Mesendoderm (in vitro differentiated cells): ENCODE measurements at regions not wholly inside any gene's neighbourhood (a gene's known extent, or its start where the extent isn't known, plus 50 kb on each side); places are given as distances from the start of the nearest gene placed in this dataset.

ENCODE experiments used
- DNase-seq: peaks from one replicate; pipeline ENCODE4 v3.0.0; 2013
- H2AK5ac ChIP-seq: 2 replicates; pipeline ENCODE4 v1.6.1; 2013; ENCODE audit warnings: low read length, inconsistent platforms
- H2BK120ac ChIP-seq: 2 replicates; pipeline ENCODE4 v1.6.1; 2013; ENCODE audit warnings: low read depth, mild to moderate bottlenecking, low read length, moderate library complexity, mixed read lengths
- H2BK15ac ChIP-seq: replicated peaks from 2 replicates; pipeline ENCODE4 v1.6.1; 2013; ENCODE audit warnings: low read depth, mild to moderate bottlenecking, moderate library complexity
- H2BK5ac ChIP-seq: 2 replicates; pipeline ENCODE4 v1.6.1; 2013; ENCODE audit warnings: low read length, inconsistent platforms
- H3K18ac ChIP-seq: 2 replicates; pipeline ENCODE4 v1.6.1; 2013; ENCODE audit warnings: mild to moderate bottlenecking, low read length, mixed read lengths
- H3K23ac ChIP-seq: one replicate; pipeline ENCODE4 v1.6.1; 2013; ENCODE audit warnings: low read length
- H3K27ac ChIP-seq: 2 replicates; pipeline ENCODE4 v1.5.1; 2013; ENCODE audit warnings: low read depth, mild to moderate bottlenecking, inconsistent platforms, low read length, moderate library complexity
- H3K27me3 ChIP-seq: 2 replicates; pipeline ENCODE4 v1.6.1; 2013; ENCODE audit warnings: low read length, control low read depth, mild to moderate bottlenecking, inconsistent platforms; ENCODE audit not compliant: insufficient read depth, poor library complexity
- H3K36me3 ChIP-seq: 2 replicates; pipeline ENCODE4 v1.6.1; 2013; ENCODE audit warnings: low read length, inconsistent platforms; ENCODE audit not compliant: control insufficient read depth, insufficient read depth
- H3K4ac ChIP-seq: one replicate; pipeline ENCODE4 v1.6.1; 2013; ENCODE audit warnings: low read depth, mild to moderate bottlenecking, low read length, moderate library complexity
- H3K4me1 ChIP-seq: 2 replicates; pipeline ENCODE4 v1.6.1; 2013; ENCODE audit warnings: low read depth, low read length, inconsistent platforms; ENCODE audit not compliant: control insufficient read depth
- H3K4me2 ChIP-seq: 2 replicates; pipeline ENCODE4 v1.6.1; 2013; ENCODE audit warnings: low read length
- H3K4me3 ChIP-seq: 2 replicates; pipeline ENCODE4 v1.5.1; 2013; ENCODE audit warnings: mild to moderate bottlenecking, low read length
- H3K56ac ChIP-seq: one replicate; pipeline ENCODE4 v1.6.1; 2013; ENCODE audit warnings: low read length
- H3K79me1 ChIP-seq: 2 replicates; pipeline ENCODE4 v1.6.1; 2013; ENCODE audit warnings: low read length, inconsistent platforms
- H3K79me2 ChIP-seq: 2 replicates; pipeline ENCODE4 v1.6.1; 2013; ENCODE audit warnings: mild to moderate bottlenecking, low read length; ENCODE audit not compliant: control insufficient read depth, insufficient read depth
- H3K9ac ChIP-seq: 2 replicates; pipeline ENCODE4 v1.6.1; 2013; ENCODE audit warnings: low read length, inconsistent platforms
- H4K5ac ChIP-seq: one replicate; pipeline ENCODE4 v1.6.1; 2013; ENCODE audit warnings: low read length
- H4K8ac ChIP-seq: one replicate; pipeline ENCODE4 v1.6.1; 2013; ENCODE audit warnings: low read depth, mild to moderate bottlenecking, control low read depth, low read length, moderate library complexity
- WGBS: extraction: QIAGEN DNeasy Blood & Tissue Kit; methylation state at CpG from one replicate; pipeline ENCODE4 v1.1.7; 2013; ENCODE audit warnings: low lambda C conversion rate, missing lambda C conversion rate; ENCODE audit not compliant: insufficient coverage; ENCODE audit errors: extremely low coverage; 5-methylcytosine and 5-hydroxymethylcytosine counted together

GRCh38 chr9:73906671-73907070, 590.5 kb upstream of the RORB start:
- no peak overlapping the region for H2BK120ac ChIP-seq
- H3K4me3 ChIP-seq: no peak overlapping the region
- no peaks in the 10 kb centered on the region for H3K27me3 ChIP-seq
- no peak overlapping the region for H3K27ac ChIP-seq
- H3K56ac ChIP-seq: no peak overlapping the region
- WGBS: no CpG with 5 or more reads among the region's 1 CpG
- H4K5ac ChIP-seq: no peak overlapping the region
- H3K9ac ChIP-seq: no peak overlapping the region
- no peak overlapping the region for H2BK15ac ChIP-seq
- H3K4me2 ChIP-seq: no peak overlapping the region
- H3K4me1 ChIP-seq: no peaks in the 10 kb centered on the region
- no peaks in the 10 kb centered on the region for H3K79me1 ChIP-seq
- no peak for DNase-seq
- H3K18ac ChIP-seq: no peak overlapping the region
- no peak overlapping the region for H2AK5ac ChIP-seq
- H3K79me2 ChIP-seq: no peaks in the 10 kb centered on the region
- no peak overlapping the region for H2BK5ac ChIP-seq
- H3K36me3 ChIP-seq: no peaks in the 10 kb centered on the region
- no peak overlapping the region for H4K8ac ChIP-seq
- H3K23ac ChIP-seq: no peak overlapping the region
- H3K4ac ChIP-seq: no peak overlapping the region

GRCh38 chr9:73911804-73912203, 585.3 kb upstream of the RORB start:
- no peak overlapping the region for H4K5ac ChIP-seq
- H3K4ac ChIP-seq: no peak overlapping the region
- H3K27ac ChIP-seq: no peak overlapping the region
- H2BK120ac ChIP-seq: no peak overlapping the region
- no peak for DNase-seq
- H3K56ac ChIP-seq: no peak overlapping the region
- H3K27me3 ChIP-seq: no peaks in the 10 kb centered on the region
- H3K36me3 ChIP-seq: no peaks in the 10 kb centered on the region
- no peaks in the 10 kb centered on the region for H3K4me1 ChIP-seq
- no CpG with 5 or more reads among the region's 3 CpGs for WGBS
- H3K9ac ChIP-seq: no peak overlapping the region
- H2BK5ac ChIP-seq: no peak overlapping the region
- H3K79me1 ChIP-seq: no peaks in the 10 kb centered on the region
- H3K79me2 ChIP-seq: no peaks in the 10 kb centered on the region
- no peak overlapping the region for H4K8ac ChIP-seq
- H3K18ac ChIP-seq: no peak overlapping the region
- H2AK5ac ChIP-seq: no peak overlapping the region
- no peak overlapping the region for H2BK15ac ChIP-seq
- H3K23ac ChIP-seq: no peak overlapping the region
- no peak overlapping the region for H3K4me3 ChIP-seq
- no peak overlapping the region for H3K4me2 ChIP-seq

- H2BK5ac ChIP-seq: no peak overlapping the region
- no peak overlapping the region for H2BK15ac ChIP-seq
- H3K4me3 ChIP-seq: no peak overlapping the region
- H3K56ac ChIP-seq: no peak overlapping the region
- no peaks in the 10 kb centered on the region for H3K79me2 ChIP-seq
- no CpG with 5 or more reads among the region's 6 CpGs for WGBS
- no peaks in the 10 kb centered on the region for H3K4me1 ChIP-seq
- no peak overlapping the region for H3K18ac ChIP-seq
- H2AK5ac ChIP-seq: no peak overlapping the region
- no peak overlapping the region for H4K8ac ChIP-seq
- no peak overlapping the region for H2BK120ac ChIP-seq
- H3K27me3 ChIP-seq: no peaks in the 10 kb centered on the region
- no peaks in the 10 kb centered on the region for H3K79me1 ChIP-seq
- no peak overlapping the region for H3K9ac ChIP-seq
- DNase-seq: peak; percentile 71
- no peak overlapping the region for H3K4ac ChIP-seq
- no peak overlapping the region for H3K27ac ChIP-seq
- H3K36me3 ChIP-seq: no peaks in the 10 kb centered on the region
- no peak overlapping the region for H3K23ac ChIP-seq
- no peak overlapping the region for H4K5ac ChIP-seq
- H3K4me2 ChIP-seq: no peak overlapping the region
Measured at GRCh38 chr9:73916016-73916673, 581.0 kb upstream of the RORB start.

- Histone ChIP-seq H3K9ac (no peak overlapping the region), H2BK5ac (no peak overlapping the region), H2AK5ac (no peak overlapping the region), H3K4me3 (no peak overlapping the region), H3K56ac (no peak overlapping the region), H3K36me3 (no peaks in the 10 kb centered on the region), H3K18ac (no peak overlapping the region), H3K4me1 (no peaks in the 10 kb centered on the region), H3K27me3 (no peaks in the 10 kb centered on the region), H3K23ac (no peak overlapping the region), H2BK15ac (no peak overlapping the region), H3K79me2 (no peaks in the 10 kb centered on the region), H2BK120ac (no peak overlapping the region), H3K27ac (no peak overlapping the region), H4K8ac (no peak overlapping the region), H3K4ac (no peak overlapping the region), H4K5ac (no peak overlapping the region), H3K79me1 (no peaks in the 10 kb centered on the region), H3K4me2 (no peak overlapping the region)
- no peak for DNase-seq
- WGBS: no CpG with 5 or more reads among the region's 3 CpGs
Measured at GRCh38 chr9:73919712-73920111, 577.4 kb upstream of the RORB start.

- WGBS: no CpG with 5 or more reads among the region's 4 CpGs
- H4K5ac ChIP-seq: no peak overlapping the region
- H3K4me3 ChIP-seq: no peak overlapping the region
- H2BK5ac ChIP-seq: no peak overlapping the region
- no peak overlapping the region for H3K27ac ChIP-seq
- H3K36me3 ChIP-seq: no peaks in the 10 kb centered on the region
- no peaks in the 10 kb centered on the region for H3K4me1 ChIP-seq
- no peak overlapping the region for H4K8ac ChIP-seq
- H3K79me1 ChIP-seq: no peaks in the 10 kb centered on the region
- no peak overlapping the region for H3K18ac ChIP-seq
- no peak overlapping the region for H2BK15ac ChIP-seq
- no peak overlapping the region for H3K9ac ChIP-seq
- no peak overlapping the region for H3K23ac ChIP-seq
- no peak overlapping the region for H2AK5ac ChIP-seq
- H3K79me2 ChIP-seq: no peaks in the 10 kb centered on the region
- no peak for DNase-seq
- no peak overlapping the region for H3K4ac ChIP-seq
- no peak overlapping the region for H2BK120ac ChIP-seq
- no peak overlapping the region for H3K56ac ChIP-seq
- no peaks in the 10 kb centered on the region for H3K27me3 ChIP-seq
- H3K4me2 ChIP-seq: no peak overlapping the region
Measured at GRCh38 chr9:73923796-73924195, 573.3 kb upstream of the RORB start.

- no peaks in the 10 kb centered on the region for H3K79me2 ChIP-seq
- H3K4me3 ChIP-seq: no peak overlapping the region
- no CpG with 5 or more reads among the region's 4 CpGs for WGBS
- DNase-seq: no peak
- no peaks in the 10 kb centered on the region for H3K27me3 ChIP-seq
- H4K8ac ChIP-seq: no peak overlapping the region
- H3K79me1 ChIP-seq: no peaks in the 10 kb centered on the region
- no peaks in the 10 kb centered on the region for H3K36me3 ChIP-seq
- H3K4me1 ChIP-seq: no peaks in the 10 kb centered on the region
- H3K23ac ChIP-seq: no peak overlapping the region
- no peak overlapping the region for H3K4ac ChIP-seq
- no peak overlapping the region for H3K18ac ChIP-seq
- no peak overlapping the region for H3K27ac ChIP-seq
- H2AK5ac ChIP-seq: no peak overlapping the region
- H2BK5ac ChIP-seq: no peak overlapping the region
- H3K4me2 ChIP-seq: no peak overlapping the region
- H4K5ac ChIP-seq: no peak overlapping the region
- no peak overlapping the region for H2BK120ac ChIP-seq
- H3K9ac ChIP-seq: no peak overlapping the region
- H2BK15ac ChIP-seq: no peak overlapping the region
- no peak overlapping the region for H3K56ac ChIP-seq
Measured at GRCh38 chr9:73951147-73951546, 546.0 kb upstream of the RORB start.
